ENCODE measurements at regions not wholly inside any gene's neighbourhood (a gene's known extent, or its start where the extent isn't known, plus 50 kb on each side); places are given as distances from the start of the nearest gene placed in this dataset.

DNA sequence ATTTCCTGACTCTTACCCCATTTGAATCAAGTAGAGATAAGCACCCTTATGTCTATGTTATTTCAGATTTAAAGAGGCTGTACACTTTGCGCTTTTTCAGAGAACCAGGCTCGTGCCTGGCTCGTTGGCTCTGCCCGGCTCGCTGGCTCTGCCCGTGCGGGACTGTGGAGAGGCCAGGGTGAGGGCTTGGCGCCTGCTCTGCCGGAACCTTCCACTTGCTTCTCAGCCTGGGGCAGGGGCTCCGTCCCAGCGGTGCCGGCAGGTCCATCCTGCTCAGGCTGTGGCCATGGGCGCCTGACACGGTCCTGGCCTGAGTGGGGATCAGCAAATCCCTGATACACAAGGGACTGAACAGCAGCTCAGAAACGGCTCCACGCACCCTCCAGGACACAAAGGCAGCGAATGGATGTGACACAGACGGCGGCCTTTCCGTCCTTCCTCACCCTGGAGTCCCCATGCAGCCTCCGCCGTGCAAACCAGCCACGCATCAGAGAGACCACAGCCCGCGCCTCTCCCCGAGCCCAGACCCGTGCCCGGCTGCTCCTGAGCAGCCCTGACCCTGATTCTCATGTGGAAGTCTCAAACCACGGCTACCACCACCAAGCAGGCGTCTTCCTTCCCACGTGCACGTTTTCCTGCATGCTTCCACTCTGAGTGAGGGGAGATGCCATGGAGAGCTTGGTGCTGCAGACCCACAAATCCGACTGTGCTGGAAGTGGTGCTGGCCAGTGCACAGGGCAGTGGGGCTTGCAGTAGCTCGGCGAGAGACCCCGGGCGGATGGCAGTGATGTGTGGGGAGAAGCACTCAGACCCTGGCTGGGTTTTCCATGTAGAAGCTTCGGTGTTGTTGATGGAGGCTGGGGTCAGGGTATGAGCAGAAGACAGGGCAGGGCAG lies 233.9 kb downstream of the ERMARD start:
- no peak overlapping the region for H3K4me3 ChIP-seq (ENCODE audit: low read depth, low read length)
- no peak for DNase-seq (ENCODE audit: low read depth)
- in situ Hi-C loops (cut with HindIII; ENCODE audit: low sequenced_read_pairs), result no loop called here
- TF ChIP-seq, protein P1, sequence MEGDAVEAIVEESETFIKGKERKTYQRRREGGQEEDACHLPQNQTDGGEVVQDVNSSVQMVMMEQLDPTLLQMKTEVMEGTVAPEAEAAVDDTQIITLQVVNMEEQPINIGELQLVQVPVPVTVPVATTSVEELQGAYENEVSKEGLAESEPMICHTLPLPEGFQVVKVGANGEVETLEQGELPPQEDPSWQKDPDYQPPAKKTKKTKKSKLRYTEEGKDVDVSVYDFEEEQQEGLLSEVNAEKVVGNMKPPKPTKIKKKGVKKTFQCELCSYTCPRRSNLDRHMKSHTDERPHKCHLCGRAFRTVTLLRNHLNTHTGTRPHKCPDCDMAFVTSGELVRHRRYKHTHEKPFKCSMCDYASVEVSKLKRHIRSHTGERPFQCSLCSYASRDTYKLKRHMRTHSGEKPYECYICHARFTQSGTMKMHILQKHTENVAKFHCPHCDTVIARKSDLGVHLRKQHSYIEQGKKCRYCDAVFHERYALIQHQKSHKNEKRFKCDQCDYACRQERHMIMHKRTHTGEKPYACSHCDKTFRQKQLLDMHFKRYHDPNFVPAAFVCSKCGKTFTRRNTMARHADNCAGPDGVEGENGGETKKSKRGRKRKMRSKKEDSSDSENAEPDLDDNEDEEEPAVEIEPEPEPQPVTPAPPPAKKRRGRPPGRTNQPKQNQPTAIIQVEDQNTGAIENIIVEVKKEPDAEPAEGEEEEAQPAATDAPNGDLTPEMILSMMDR (IDR thresholded peaks at IDR 0.05; ENCODE audit: low read depth, low read length, missing control alignments), result no peak

DNA sequence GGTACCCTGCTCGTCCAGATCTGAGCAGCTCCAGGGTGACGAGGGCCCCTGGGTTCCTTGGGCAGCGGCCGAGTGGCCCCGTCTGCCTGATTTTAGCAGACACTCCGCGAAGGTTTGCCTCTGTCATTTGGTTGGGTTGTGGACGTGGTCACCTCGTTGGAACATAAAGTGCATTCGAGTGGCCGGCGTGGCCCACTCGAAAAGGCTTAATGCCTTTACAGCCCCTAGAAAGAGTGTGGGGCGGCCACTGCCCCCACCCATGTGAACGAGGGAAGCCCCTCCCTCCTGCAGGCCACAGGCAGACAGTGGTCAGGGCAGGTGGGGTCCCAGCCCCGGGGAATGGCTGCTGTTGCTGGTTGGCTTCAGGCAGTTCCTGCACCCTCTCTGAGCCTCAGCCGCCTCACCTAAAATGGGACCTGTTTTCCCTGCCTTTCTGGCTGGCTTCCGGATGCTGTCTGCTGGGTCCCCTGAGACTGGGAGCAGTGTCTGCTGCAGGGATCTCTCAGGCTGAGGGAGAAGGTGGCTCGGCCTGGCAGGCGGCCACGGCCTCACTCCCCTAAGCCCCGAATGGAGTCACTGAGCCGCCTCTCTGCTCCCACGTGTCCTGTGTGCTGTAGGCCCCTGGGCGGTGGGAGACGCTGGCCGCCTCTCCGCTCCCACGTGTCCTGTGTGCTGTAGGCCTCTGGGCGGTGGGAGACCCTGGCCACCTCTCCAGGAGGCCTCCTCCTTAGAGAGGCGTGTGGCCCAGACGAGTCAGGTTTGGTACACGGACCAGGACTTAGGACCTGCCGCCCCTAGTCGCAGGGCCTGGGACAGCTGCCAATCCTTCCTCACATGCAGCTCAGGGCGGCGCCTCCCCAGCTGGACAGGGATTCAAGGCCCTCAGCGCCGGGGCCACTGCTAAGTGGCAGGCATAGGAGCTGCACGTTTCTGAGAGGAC lies 233.0 kb downstream of the ERMARD start:
- H3K4me3 ChIP-seq (ENCODE audit: low read depth, low read length), result no peak overlapping the region
- TF ChIP-seq, protein P1 (IDR thresholded peaks at IDR 0.05; ENCODE audit: low read depth, low read length, missing control alignments), result no peak
- in situ Hi-C loops (cut with HindIII; ENCODE audit: low sequenced_read_pairs), result no loop called here
- no peak for DNase-seq (ENCODE audit: low read depth)

DNA sequence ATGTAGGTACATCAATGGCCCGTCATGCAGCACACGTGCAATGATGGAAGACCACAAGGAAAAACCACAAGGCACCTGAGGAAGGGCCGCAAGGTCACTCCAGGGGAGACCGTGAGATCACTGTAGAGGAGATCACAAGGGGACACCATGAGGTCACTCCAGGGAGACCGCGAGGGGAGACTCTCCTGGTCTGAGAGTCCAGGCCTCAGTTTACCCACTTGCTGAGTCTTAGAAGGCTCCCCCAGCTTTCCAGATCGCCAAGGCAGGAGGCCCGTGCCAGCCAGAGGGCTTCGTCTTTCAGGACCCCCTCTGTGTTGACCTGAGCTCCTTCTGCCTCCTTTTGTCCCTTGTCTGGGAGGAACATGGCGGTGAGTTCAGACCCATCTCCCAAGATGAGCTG lies 232.2 kb downstream of the ERMARD start:
- DNase-seq (ENCODE audit: low read depth), result no peak
- in situ Hi-C loops (cut with HindIII; ENCODE audit: low sequenced_read_pairs), result no loop called here
- TF ChIP-seq, protein P1 (IDR thresholded peaks at IDR 0.05; ENCODE audit: low read depth, low read length, missing control alignments), result no peak
- H3K4me3 ChIP-seq (ENCODE audit: low read depth, low read length), result no peak overlapping the region

DNA sequence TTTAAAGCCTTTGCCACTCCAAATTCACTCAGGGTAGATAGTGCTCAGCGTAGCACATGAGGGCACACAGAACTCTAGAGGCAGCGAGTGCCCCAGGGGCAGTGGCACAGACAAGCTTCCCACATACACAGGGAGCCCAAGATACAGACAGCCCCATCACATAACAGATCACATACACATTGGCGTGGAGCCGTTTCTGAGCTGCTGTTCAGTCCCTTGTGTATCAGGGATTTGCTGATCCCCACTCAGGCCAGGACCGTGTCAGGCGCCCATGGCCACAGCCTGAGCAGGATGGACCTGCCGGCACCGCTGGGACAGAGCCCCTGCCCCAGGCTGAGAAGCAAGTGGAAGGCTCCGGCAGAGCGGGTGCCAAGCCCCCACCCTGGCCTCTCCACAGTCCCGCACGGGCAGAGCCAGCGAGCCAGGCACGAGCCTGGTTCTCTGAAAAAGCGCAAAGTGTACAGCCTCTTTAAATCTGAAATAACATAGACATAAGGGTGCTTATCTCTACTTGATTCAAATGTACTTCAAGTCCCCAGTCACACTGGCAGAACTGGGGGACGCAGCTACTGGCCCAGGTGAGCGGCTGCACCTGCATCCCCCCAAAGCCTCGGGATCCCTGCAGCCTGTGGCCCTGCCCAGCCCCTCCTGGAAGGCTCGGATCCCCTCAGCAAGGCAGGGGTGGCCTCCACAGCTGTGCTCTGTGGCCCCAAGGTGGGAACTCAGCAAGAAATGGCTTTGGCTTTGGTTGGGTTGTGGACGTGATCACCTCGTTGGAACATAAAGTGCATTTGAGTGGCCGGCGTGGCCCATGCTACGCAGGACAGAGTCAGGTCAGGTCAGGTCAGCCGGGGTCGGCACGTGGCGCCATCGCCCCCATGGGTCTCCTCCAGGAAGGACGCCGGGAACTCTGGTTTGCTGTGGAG lies 231.3 kb downstream of the ERMARD start:
- in situ Hi-C loops (cut with HindIII; ENCODE audit: low sequenced_read_pairs), result no loop called here
- TF ChIP-seq, protein P1 (IDR thresholded peaks at IDR 0.05; ENCODE audit: low read depth, low read length, missing control alignments), result no peak
- DNase-seq (ENCODE audit: low read depth), result no peak

DNA sequence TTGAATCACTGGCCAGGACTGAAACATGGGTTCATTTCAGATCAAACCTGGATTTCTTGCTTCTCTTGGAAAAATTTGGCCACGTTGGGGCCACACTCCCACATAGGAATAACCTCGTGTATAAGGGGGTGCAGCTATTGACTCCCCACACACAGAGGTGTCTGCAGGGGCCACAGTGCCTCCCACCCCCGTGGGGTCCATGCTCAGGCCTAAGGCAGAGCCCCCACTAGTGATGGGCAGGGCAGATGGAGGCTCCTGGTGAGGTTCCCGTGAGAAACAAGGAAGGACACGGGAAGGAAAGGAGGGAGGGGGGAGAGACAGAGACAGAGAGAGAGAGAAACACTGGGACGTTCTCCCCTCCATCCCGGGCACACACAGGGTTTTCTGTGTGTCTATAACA lies 230.5 kb downstream of the ERMARD start:
- in situ Hi-C loops (cut with HindIII; ENCODE audit: low sequenced_read_pairs), result no loop called here
- TF ChIP-seq, protein P1 (IDR thresholded peaks at IDR 0.05; ENCODE audit: low read depth, low read length, missing control alignments), result no peak
- no peak overlapping the region for H3K4me3 ChIP-seq (ENCODE audit: low read depth, low read length)
- DNase-seq (ENCODE audit: low read depth), result no peak

More for the DNA sequence above, 231.3 kb downstream of the ERMARD start:
- no peak overlapping the region for H3K4me3 ChIP-seq (ENCODE audit: low read depth, low read length)

All from astrocyte of the cerebellum (primary cell).